ENCODE measurements at regions not wholly inside any gene's neighbourhood (a gene's known extent, or its start where the extent isn't known, plus 50 kb on each side); places are given as distances from the start of the nearest gene placed in this dataset.

DNA sequence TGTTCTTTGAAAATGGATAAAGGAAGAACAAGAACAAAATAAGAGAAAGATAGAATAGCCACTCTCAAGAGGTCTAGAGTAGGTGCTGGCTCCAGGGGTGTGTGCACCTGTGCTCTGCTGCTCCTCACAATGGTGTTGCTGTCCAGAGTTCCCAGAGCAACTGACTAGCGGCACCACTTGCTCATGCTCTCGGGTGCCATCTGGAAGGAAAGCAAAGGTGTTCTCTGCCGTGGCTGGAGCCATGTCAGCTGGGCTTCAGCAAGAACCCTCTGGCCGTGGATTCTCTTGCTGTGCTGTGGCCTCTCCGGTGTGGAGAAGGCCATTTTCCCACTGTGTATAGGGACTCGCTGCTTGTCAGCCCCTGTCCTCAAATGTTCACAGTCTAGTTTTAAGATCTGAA, 114.6 kb upstream of the TEX51 start:
- Histone ChIP-seq H3K4me1 (ENCODE audit: control insufficient read depth in 1 of 2, low read depth in 2 of 2) (no peaks in the 10 kb centered on the region), H3K27me3 (replicated peaks; ENCODE audit: insufficient read depth) (no peaks in the 10 kb centered on the region), H3K36me3 (no peaks in the 10 kb centered on the region), H3K27ac (no peak overlapping the region), H3K9me3 (no peaks in the 10 kb centered on the region), H3K4me3 (no peak overlapping the region)
- ATAC-seq (ENCODE audit: insufficient number of reproducible peaks, low FRiP score, low read depth) (no peak), DNase-seq (ENCODE audit: low spot score) (no peak)
- TF ChIP-seq, protein P1, sequence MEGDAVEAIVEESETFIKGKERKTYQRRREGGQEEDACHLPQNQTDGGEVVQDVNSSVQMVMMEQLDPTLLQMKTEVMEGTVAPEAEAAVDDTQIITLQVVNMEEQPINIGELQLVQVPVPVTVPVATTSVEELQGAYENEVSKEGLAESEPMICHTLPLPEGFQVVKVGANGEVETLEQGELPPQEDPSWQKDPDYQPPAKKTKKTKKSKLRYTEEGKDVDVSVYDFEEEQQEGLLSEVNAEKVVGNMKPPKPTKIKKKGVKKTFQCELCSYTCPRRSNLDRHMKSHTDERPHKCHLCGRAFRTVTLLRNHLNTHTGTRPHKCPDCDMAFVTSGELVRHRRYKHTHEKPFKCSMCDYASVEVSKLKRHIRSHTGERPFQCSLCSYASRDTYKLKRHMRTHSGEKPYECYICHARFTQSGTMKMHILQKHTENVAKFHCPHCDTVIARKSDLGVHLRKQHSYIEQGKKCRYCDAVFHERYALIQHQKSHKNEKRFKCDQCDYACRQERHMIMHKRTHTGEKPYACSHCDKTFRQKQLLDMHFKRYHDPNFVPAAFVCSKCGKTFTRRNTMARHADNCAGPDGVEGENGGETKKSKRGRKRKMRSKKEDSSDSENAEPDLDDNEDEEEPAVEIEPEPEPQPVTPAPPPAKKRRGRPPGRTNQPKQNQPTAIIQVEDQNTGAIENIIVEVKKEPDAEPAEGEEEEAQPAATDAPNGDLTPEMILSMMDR (IDR thresholded peaks at IDR 0.05) = no peak

DNA sequence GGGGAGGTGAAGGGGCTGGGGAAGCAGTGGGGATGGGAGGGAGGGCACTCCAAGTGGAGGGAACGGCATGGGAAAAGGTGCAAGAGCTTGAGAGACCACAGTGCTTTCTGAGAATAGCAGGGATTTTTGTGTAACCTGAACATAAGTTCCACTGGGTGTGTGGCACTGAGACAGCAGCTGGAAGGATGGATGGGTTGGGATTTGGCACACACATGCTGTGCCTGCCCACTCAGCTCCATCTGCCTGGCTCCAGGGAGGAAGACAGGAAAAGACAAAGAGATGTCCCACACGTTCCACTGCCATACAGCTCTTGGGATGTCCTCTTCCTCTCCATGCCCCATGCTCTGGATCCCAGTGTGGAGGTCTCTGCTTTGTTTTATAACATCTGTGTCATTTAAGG, 114.1 kb upstream of the TEX51 start:
- TF ChIP-seq, protein P1 (IDR thresholded peaks at IDR 0.05) = no peak
- ATAC-seq (ENCODE audit: insufficient number of reproducible peaks, low FRiP score, low read depth) (no peak), DNase-seq (ENCODE audit: low spot score) (no peak)

DNA sequence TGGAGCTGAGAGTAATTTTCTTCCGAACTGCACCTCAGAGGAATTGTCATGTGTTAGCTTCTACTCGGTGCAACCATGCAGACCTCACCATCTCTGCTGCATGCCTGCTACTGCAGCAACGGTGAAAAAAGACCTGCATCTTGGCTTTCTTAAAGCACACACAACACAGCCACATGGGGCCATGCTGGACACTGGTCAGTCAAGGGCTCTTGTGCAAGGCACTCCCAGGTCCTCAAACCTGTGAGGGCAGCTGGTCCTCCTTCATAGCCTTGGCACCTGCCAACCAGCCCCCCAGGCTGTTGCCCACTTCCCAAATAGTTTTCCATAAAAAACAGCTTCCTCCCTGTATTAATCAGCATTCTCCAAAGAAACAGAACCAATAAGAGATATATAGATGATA, 113.5 kb upstream of the TEX51 start:
- H3K27ac ChIP-seq = no peak overlapping the region
- no peaks in the 10 kb centered on the region for H3K36me3 ChIP-seq
- no peak for ATAC-seq (ENCODE audit: insufficient number of reproducible peaks, low FRiP score, low read depth)
- H3K9me3 ChIP-seq = no peaks in the 10 kb centered on the region
- no peak for DNase-seq (ENCODE audit: low spot score)
- H3K27me3 ChIP-seq (replicated peaks; ENCODE audit: insufficient read depth) = no peaks in the 10 kb centered on the region
- TF ChIP-seq, protein P1 (IDR thresholded peaks at IDR 0.05) = no peak
- no peak overlapping the region for H3K4me3 ChIP-seq
- no peaks in the 10 kb centered on the region for H3K4me1 ChIP-seq (ENCODE audit: control insufficient read depth in 1 of 2, low read depth in 2 of 2)

More for the DNA sequence above, 114.1 kb upstream of the TEX51 start:
- no peak overlapping the region for H3K27ac ChIP-seq
- no peaks in the 10 kb centered on the region for H3K36me3 ChIP-seq
- H3K4me3 ChIP-seq = no peak overlapping the region
- no peaks in the 10 kb centered on the region for H3K4me1 ChIP-seq (ENCODE audit: control insufficient read depth in 1 of 2, low read depth in 2 of 2)
- H3K9me3 ChIP-seq = no peaks in the 10 kb centered on the region
- no peaks in the 10 kb centered on the region for H3K27me3 ChIP-seq (replicated peaks; ENCODE audit: insufficient read depth)

DNA sequence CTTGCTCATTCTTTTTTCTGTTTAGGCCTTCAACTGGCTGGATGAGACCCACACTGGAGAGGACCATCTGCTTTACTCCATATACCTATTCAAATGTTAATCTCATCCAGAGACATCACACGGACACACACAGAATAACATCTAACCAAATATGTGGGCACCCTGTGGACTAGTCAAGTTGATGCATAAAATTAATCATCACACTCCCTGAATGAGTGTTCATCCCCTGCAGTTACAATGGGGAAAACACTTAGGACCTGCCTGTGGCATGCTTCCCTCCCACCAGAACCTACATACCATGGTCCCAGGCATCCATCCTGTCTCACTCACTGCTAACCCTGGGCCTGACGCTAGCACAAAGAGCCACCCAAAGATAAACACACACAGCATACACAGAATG, 112.8 kb upstream of the TEX51 start:
- DNase-seq (ENCODE audit: low spot score) (no peak), ATAC-seq (ENCODE audit: insufficient number of reproducible peaks, low FRiP score, low read depth) (no peak)
- Histone ChIP-seq H3K27me3 (replicated peaks; ENCODE audit: insufficient read depth) (no peaks in the 10 kb centered on the region), H3K9me3 (no peaks in the 10 kb centered on the region), H3K36me3 (no peaks in the 10 kb centered on the region), H3K4me3 (no peak overlapping the region), H3K4me1 (ENCODE audit: control insufficient read depth in 1 of 2, low read depth in 2 of 2) (no peaks in the 10 kb centered on the region), H3K27ac (no peak overlapping the region)
- TF ChIP-seq, protein P1 (IDR thresholded peaks at IDR 0.05) = no peak

DNA sequence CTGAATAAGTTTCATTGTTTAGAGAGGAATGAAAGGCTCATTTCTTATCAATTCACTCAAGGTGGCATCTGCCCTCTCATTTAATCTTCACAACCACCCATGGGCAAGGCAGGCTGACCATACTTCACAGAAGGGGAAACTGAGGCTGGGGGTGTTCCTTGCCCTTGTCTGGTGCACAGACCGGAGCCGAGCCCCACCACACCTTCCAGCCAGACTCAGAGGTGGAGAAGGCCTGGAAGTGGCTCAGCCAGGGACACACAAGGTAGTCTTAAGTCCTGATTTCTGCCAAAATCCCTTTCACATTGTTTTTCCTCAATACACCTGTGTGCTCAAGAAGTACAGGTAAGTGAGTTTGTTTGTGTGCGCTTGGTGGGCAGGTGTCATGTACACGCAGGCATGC, 111.9 kb upstream of the TEX51 start:
- H3K9me3 ChIP-seq = no peaks in the 10 kb centered on the region
- H3K27me3 ChIP-seq (replicated peaks; ENCODE audit: insufficient read depth) = no peaks in the 10 kb centered on the region
- no peaks in the 10 kb centered on the region for H3K36me3 ChIP-seq
- ATAC-seq (ENCODE audit: insufficient number of reproducible peaks, low FRiP score, low read depth) = no peak
- DNase-seq (ENCODE audit: low spot score) = no peak
- H3K4me3 ChIP-seq = no peak overlapping the region
- H3K4me1 ChIP-seq (ENCODE audit: control insufficient read depth in 1 of 2, low read depth in 2 of 2) = no peaks in the 10 kb centered on the region
- TF ChIP-seq, protein P1 (IDR thresholded peaks at IDR 0.05) = no peak
- no peak overlapping the region for H3K27ac ChIP-seq
